Sigmoid colon (tissue), 4 donors: ENCODE measurements at regions not wholly inside any gene's neighbourhood (a gene's known extent, or its start where the extent isn't known, plus 50 kb on each side); places are given as distances from the start of the nearest gene placed in this dataset.

Experiments used
- CTCF ChIP-seq, 4 experiments: fragments of 450-650 bp in 3 of 4; fragments of 200-600 bp in 1 of 4; IDR thresholded peaks; one replicate each; pipeline ENCODE4 v1.5.1; 2016 to 2019; ENCODE audit warnings: antibody characterized with exemption in 4 of 4, mild to moderate bottlenecking in 3 of 4, moderate library complexity in 2 of 4
- EP300 ChIP-seq, 4 donors: sonication (generic); formaldehyde crosslinking; IDR thresholded peaks; one replicate each; pipeline ENCODE4 v1.6.1; 2017; ENCODE audit warnings: antibody characterized with exemption in 4 of 4
- POLR2A ChIP-seq, 2 donors: fragments of 450-650 bp; IDR thresholded peaks; one replicate each; pipeline ENCODE4 v1.6.1; 2016; ENCODE audit warnings: antibody characterized with exemption in 2 of 2, mild to moderate bottlenecking in 2 of 2, moderate library complexity in 2 of 2
- POLR2AphosphoS5 ChIP-seq, 4 donors: sonication (generic); formaldehyde crosslinking; IDR thresholded peaks; one replicate each; pipeline ENCODE4 v1.6.1; 2017; ENCODE audit warnings: antibody characterized with exemption in 4 of 4

DNA sequence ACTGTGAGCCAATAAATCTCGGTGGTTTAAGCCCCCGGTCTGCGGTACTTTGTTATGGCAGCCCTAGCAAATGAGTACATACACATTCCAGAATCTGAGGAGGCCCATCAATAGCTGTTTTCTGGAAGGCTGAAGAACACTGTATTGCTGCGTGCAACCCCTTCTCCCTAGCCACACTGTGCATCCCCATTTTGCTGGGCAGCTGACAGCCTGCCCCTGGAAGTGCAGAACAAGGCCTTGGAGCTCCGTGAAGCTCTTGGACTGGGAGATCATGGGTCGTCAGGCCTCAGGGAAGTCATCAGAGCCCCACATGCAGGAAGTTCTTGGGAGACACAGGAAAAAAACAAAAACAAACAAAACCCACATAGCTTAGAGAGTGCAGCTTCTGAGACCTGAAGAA is 90.6 kb upstream of the ST6GAL2 start:
- no peak for TF ChIP-seq POLR2A (IDR thresholded peaks at IDR 0.05)
- TF ChIP-seq EP300 (IDR thresholded peaks at IDR 0.05): no peak
- TF ChIP-seq CTCF (IDR thresholded peaks at IDR 0.05): no peak
- TF ChIP-seq POLR2AphosphoS5 (IDR thresholded peaks at IDR 0.05): no peak
